ENCODE measurements at regions not wholly inside any gene's neighbourhood (a gene's known extent, or its start where the extent isn't known, plus 50 kb on each side); places are given as distances from the start of the nearest gene placed in this dataset.

GRCh38 chr14:86541972-86542371 lies 1012.0 kb downstream of the FLRT2 start:
- no peak for DNase-seq

DNA sequence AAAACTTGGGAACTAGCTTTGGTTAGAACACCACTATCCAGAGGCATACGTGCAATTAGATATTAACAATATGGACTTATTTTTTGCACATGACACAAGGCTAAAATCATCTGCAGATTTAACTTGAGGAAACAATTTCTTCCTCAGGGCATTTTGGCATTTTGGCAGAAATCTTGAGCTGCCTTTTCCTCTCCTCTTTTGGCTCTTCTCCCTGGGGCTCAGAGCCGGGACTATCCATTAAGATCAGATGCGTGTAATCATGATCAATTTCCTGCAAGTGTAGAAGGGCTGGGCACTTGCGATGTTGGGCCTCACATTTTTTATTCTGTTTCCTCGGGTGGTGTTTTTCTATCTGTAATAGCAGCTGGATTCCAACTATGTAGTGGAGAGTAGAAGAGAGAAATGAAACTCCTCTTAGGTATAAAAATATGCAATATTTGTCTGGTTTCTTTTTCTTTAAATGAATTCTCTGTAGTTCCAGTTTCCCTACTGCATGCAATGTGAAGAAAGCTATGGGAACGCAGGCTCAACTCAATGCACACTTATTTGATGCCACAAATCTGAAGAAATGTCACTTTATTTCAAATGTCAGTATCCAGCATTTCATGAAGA lies 1010.8 kb downstream of the FLRT2 start:
- DNase-seq = no peak

DNA sequence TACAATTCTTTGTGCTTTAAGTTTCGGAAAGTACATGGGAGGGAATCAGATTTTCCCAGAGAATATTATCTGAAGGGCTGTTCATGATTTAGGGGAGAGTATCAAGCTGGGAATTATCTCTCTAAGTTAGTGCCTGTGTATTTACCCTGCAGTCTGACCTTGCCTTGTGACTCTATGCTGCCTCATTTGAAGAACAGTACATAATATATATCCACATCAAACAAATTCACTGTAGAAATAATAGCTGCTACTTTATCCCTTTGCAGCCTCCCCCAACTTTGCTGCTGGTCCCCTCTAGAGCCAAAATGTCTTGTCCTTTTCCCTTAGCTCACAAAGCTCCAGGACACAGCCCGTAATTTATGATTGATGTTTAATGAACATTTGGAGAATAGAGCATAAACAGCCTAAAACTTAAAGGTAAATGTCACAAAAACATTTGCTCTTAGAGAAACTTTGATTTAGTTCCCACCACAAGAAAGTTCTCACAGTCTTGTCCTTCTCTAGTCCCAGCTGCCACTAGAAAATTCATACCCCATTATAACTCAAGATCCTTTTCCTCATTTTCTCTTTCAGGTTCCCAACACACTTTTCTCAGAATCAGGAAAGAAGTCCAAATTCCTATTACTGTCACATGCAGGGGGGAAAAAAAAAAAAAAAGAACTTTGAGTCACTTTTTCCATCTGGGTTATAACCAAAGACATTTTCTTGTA lies 1009.6 kb downstream of the FLRT2 start:
- DNase-seq = no peak

- DNase-seq = no peak
Observed at GRCh38 chr14:86533834-86534233, 1003.9 kb downstream of the FLRT2 start.

- no peak for DNase-seq
Observed at GRCh38 chr14:86532219-86532618, 1002.3 kb downstream of the FLRT2 start.

GRCh38 chr14:86530457-86530856 lies 1000.5 kb downstream of the FLRT2 start:
- no peak for DNase-seq

GRCh38 chr14:86527312-86527711 lies 997.4 kb downstream of the FLRT2 start:
- no peak for DNase-seq

DNA sequence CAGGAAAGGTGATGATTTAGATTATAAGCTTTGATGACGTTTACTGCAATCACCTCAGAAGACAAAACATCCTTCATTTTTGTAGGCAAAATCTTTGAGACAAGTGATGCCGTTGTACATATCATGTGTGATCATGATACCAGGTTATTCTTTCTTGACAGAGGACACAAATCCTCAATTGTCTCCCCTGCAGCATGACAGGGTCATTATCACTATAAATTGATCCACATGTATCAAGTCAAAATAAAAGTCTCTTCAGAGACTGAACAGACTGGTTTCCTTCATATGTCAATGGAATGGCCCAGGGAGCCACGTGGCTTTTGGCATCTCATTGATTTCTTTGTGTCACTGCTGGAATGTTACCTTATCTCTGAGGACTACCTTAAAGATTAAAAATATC lies 995.7 kb downstream of the FLRT2 start:
- DNase-seq = no peak

GRCh38 chr14:86521843-86522242 lies 991.9 kb downstream of the FLRT2 start:
- DNase-seq = no peak

DNA sequence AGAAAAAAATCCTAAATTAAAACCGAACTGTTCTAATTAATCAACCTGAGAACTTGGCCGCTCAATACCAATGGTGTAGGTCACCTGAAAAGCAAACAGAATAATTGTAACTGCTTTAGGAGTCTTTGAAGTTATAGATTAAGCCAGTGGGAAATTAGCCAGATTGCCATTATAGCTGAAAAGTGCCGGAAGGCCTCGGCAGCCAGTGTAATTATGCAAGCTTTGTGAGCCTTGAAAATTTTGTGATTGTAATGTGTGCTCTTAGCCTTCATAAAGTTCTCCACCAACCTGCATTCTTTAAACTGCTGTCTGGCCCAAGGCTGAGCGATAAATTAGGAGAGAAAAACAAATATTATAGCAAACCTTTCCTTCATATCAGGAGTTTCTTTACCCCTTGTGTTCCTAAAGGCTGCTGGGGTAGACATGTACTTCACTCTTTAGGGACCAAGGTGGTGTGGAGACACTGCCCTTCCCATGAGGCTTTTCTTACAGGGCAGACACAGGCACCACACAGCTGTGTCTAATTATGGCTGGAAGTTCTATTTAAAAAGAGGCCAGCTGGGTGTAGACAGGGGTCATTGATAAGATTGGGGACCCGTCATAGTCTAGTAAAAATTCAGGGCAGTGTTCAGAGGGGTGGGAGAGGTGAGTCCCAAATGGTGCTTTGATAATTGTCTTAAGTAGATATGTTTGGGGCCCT lies 991.2 kb downstream of the FLRT2 start:
- no peak for DNase-seq

DNA sequence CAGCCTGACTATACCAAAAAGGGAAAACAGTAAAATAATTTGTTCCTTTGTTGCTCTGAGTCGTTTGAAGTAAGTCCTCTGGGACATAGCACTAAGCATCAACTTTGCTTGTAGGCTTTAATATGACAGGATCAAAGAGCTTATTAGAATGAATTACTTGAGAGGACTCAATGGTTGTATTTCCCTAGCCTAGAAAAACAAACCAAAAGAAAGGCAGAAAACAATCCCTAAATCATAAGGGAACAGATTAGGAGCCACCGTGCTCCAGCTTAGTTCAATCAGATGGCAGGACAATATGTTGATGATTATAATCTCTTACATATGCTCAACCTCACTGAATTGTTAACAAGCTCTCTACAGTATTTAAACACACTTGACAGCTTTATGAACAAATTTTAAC lies 988.4 kb downstream of the FLRT2 start:
- no peak for DNase-seq

- DNase-seq = no peak
Observed at GRCh38 chr14:86515195-86515594, 985.3 kb downstream of the FLRT2 start.

- DNase-seq = no peak
Observed at GRCh38 chr14:86513564-86513963, 983.6 kb downstream of the FLRT2 start.

DNA sequence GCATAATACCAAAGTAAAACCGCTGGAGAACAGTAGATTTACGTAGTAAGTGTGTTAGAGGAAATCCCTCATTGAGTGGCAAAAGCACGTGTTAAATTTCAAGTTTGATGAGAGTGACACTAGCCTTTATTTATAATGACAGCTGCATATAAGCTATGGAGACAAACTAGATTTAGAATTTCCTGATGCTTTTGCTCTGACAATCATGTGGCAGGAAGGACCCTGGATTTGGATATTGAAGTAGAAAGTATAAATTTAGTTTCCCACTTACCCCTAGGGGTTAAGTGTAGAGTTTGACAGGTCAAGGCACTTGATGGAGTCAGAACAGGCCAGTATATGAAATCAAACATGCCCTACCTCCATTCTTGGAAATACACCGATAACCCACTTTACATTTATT lies 983.1 kb downstream of the FLRT2 start:
- no peak for DNase-seq

- no peak for DNase-seq
Observed at GRCh38 chr14:86510491-86510890, 980.5 kb downstream of the FLRT2 start.

DNA sequence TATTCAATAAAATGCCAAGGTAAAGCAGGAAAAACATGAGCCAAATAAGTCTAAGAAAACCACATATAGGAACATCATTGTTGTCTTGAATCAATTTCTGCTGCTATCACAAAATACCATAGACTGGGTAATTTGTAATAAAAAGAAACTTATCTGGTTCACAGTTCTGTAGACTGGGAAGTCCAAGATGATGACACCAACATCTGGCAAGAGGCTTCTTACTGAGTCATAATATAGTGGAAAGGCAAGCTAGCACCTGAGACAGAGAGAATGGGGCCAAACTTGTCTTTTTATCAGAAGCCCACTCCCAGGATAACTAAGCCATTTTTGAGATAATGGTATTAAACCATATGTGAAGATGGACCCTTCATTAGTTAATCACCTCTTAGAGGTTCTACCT lies 975.9 kb downstream of the FLRT2 start:
- DNase-seq = no peak

GRCh38 chr14:86501611-86502010 lies 971.7 kb downstream of the FLRT2 start:
- DNase-seq = no peak

DNA sequence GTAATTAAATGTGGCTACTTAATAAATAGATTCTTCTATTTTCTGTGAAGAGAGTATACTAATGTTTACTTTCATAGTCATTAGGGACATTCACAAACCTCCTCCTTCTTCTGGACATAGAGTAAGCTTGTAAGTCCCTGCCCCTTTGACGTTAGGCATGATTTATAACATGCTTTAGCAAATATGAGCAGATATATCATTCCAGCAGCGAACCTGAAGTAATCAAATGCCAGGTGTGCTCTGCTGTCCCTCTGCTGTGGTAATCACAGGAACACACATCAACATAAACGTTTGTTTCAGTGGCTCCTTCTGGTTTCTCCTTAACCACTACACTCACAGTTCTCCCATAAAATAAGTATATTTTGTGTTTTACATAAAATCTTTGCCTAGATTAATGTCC lies 961.8 kb downstream of the FLRT2 start:
- DNase-seq = no peak

- no peak for DNase-seq
Observed at GRCh38 chr14:86481104-86481503, 951.2 kb downstream of the FLRT2 start.

DNA sequence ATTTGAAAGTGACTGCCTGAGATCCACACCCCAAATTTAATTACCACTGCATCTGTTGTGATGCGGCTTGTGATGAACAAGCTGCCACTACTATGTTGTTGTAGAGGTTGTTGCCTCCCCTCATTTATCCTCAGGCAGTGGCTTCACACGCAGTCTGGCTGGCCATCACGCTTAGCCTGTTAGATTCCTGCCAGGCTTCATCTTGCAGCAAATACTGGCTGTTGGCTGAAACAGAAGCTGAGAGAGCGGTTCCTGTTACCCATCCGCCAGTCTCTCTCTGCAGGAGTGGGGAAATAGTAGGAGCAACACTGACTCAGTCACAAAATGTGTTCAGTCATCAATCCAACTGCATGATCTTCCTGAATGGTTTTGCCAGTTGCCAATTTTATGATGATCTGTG lies 934.4 kb downstream of the FLRT2 start:
- DNase-seq = no peak

DNA sequence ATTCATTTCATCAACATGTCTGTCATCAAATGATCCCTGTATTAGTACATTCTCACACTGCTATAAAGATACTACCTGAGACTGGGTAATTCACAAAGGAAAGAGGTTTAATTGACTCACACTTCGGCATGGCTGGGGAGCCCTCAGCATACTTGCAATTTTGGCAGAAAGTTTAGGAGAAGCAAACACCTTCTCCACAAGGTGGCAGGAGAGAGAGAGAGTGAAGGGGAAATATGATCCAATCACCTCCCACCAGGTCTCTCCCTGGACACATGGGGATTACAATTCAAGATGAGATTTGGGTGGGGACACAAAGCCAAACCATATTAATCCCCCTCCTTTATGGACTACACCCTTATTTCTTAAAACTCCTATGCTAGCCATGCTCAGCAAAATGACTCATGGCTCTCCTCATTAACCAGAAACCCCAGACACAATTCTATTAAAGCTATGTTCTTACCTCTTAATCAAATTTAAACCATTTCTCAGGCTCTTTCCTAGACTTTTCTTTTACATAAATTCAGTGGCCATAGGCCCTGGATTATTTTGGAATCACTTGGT lies 932.3 kb downstream of the FLRT2 start:
- no peak for DNase-seq

- DNase-seq = no peak
Observed at GRCh38 chr14:86457481-86458135, 927.7 kb downstream of the FLRT2 start.

DNA sequence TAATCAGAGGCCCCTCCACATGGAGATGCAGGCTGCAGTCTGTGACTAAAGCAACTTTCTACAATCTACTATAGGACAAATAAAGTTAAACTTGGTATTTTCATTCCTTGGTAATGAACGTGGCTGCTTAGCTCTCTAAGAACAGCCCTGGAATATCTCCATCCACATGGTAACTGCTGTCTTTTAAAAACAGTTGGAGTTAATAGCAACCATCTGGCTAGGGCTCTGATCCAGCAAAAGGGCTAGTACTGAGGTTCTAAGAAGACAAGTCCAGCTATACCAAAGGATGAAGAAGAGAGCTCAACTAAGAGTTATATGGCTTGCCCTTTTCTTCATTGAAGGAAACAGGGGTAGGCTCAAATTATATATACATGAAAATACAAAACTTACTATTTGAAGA lies 920.1 kb downstream of the FLRT2 start:
- no peak for DNase-seq

DNA sequence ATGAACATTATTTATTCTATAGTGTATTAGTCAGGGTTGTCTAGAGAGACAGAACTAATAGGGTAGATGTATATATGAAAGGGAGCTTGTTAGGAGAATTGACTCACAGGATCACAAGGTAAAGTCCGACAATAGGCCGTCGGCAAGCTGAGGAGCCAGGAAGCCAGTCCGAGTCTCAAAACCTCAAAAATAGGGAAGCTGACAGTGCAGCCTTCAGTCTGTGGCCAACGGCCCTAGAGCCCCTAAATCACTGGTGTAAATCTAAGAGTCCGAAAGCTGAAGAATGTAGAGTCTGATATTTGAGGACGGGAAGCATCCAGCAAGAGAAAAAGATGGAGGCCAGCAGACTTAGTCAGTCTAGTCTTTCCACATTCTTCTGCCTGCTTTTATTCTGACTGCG lies 912.2 kb downstream of the FLRT2 start:
- DNase-seq = no peak
